NCI-H1436 treated with DMSO at 0.1 percent for 48 hours (cell line): ENCODE measurements at regions not wholly inside any gene's neighbourhood (a gene's known extent, or its start where the extent isn't known, plus 50 kb on each side); places are given as distances from the start of the nearest gene placed in this dataset.
"Not testable (repeated sequence)": the region's sequence is repeated elsewhere in the genome, so short reads cannot be mapped to it uniquely, and the experiment has no call there.

Experiments
- DNase-seq: peaks from one replicate; lab custom pipeline; 2025; lab: John Stamatoyannopoulos, UW

DNA sequence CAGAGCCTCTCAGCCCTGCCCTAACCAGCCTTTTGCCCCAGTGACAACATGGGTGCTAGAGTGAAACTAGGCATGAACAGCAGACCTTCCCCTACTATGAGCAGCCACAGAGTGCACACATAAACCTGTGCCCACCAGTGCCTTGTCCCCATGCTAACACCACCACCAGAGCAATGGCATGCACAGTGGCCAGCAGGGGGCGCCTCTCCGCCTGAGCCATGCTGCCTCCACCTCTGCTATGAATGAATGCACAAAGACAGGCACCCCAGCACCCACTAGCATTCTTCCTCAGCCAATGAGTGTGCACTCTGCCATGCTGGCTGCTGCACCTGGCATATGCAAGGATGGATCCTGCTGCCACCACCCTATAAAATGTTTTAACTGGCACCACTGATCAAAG is 286.9 kb upstream of the FGF16 start:
- no peak for DNase-seq

- no peak for DNase-seq
Observed at GRCh38 chrX:77162777-77163176, 284.4 kb upstream of the FGF16 start.

- no peak for DNase-seq
Observed at GRCh38 chrX:77167993-77168392, 279.2 kb upstream of the FGF16 start.

GRCh38 chrX:77174680-77175519 is 272.3 kb upstream of the FGF16 start:
- no peak for DNase-seq

DNA sequence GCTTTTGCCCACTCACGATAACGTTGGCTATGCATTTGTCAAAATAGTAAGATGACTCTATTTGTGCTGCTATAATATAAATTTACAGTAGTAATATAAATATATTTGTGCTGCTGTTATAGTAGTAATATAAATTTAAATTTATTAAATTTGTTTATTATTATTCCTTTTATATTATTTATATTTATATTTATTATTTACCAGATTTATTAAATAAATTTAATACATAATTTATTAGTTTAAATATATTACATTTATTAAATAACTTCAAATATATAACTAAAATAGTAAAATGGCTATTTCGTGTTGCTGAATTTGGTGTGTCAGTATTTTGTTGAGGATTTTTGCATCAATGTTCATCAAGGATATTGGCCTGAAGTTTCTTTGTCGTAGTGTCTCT is 246.5 kb upstream of the FGF16 start:
- no peak for DNase-seq

- DNase-seq = no peak
Observed at GRCh38 chrX:77223046-77223445, 224.1 kb upstream of the FGF16 start.

- DNase-seq = no peak
Observed at GRCh38 chrX:77264490-77264889, 182.7 kb upstream of the FGF16 start.

GRCh38 chrX:77275392-77275791 is 171.8 kb upstream of the FGF16 start:
- no peak for DNase-seq

DNA sequence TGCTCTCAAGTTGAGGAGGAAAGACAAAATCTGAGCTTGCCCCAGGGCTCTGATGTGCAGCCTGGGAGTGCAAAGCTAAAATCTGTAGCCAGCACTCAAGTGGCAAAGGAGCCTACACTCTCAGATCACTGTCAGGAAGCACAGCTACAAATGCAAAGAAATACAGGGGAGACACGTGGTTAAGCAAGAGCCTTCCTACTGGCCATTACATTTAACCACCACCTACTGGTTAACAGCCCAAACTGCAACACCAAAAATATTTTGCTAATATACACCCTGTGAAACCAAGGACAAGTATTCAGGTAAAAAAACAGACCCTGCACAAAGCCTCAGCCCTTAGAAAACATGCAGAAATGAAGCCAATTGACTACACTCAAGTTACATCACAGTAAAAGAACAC is 170.4 kb upstream of the FGF16 start:
- DNase-seq = no peak

DNA sequence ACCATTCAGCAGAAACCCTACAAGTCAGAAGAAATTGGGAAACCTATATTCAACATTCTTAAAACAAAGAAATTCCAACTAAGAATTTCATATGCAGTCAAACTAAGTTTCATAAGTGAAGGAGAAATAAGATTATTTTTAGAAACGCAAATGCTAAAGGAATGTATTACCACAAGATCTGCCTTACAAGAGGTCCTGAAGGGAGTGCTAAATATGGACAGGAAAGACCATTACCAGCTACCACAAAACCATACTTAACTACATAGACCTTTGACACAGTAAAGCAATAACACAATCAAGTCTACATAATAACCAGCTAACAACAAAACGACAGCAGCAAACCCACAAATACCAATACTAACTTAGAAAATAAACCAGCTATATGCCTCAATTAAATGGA is 169.3 kb upstream of the FGF16 start:
- no peak for DNase-seq

DNA sequence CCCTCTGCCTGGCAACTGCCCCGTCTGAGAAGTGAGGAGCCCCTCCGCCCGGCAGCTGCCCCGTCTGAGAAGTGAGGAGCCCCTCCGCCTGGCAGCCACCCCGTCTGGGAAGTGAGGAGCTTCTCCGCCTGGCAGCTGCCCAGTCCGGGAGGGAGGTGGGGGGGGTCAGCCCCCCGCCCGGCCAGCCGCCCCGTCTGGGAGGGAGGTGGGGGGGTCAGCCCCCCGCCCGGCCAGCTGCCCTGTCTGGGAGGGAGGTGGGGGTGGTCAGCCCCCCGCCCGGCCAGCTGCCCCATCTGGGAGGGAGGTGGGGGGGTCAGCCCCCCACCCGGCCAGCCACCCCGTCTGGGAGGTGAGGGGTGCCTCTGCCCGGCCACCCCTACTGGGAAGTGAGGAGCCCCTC is 167.8 kb upstream of the FGF16 start:
- not testable (repeated sequence) for DNase-seq

GRCh38 chrX:77293331-77293995 is 153.7 kb upstream of the FGF16 start:
- no peak for DNase-seq

DNA sequence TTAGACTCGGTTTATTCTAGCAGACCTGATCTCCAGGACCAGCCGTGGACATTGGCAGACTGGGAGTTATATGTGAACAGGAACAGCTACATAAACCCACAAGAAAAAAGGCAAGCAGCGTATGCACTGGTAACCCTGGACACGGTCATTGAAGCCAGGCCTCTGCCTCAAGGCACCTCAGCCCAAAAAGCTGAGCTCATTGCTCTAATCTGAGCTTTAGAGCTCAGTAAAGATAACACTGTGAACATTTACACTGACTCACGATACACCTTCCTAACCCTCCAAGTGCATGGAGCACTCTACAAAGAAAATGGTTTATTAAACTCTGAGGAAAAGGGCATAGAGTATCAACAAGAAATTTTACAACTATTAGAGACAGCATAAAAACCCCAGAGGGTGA is 148.9 kb upstream of the FGF16 start:
- DNase-seq = no peak

DNA sequence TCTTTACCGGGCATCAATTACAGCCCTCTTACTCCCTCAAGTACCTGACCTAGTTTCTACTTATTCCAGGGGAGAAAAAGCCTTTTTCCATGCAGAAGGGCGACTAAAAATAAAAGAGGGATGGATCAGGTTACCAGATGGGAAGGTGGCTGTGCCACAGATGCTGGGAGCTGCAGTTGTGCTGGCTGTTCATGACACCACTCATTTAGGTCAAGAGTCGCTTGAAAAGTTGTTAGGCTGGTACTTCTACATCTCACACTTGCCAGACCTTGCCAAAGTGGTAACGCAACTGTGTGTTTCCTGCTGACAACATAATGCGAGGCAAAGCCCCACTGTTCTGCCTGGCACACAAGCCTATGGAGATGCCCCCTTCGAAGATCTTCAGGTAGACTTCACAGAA is 148.4 kb upstream of the FGF16 start:
- no peak for DNase-seq

DNA sequence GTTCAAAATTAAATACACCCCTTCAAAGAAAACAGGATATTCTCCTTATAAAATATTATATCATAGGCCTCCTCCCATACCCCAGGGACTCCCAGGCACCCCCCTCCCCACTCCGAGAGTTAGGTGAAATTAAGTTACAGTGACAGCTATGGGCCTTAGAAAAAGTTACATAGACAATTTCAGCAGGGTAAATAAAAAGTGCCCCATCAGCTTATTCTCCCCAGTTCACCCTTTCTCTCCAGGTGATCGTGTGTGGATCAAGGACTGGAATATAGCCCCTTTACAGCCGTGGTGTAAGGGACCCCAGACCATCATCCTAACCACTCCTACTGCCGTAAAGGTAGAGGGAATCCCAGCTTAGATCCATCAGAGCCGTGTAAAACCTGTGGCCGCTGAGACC is 147.6 kb upstream of the FGF16 start:
- no peak for DNase-seq

- no peak for DNase-seq
Observed at GRCh38 chrX:77342004-77342403, 105.2 kb upstream of the FGF16 start.

DNA sequence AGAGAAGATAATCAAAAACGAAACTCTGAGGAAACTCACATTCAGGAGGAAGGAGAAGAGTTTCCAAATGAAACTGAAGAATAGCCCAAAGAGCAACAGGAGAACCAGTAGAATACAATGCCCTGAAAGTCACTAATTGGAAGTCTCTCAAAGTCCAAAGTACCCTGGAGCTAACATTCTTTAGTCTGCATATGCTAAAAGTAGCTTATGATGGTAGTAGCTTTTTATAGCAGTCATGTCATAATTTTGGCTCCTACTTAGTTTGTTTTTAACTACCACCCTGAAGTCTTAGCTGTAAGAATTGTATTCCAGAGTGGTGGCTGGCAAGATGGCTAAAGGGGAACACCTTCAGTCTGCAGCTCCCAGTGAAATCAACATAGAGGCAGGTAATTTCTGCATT is 100.3 kb upstream of the FGF16 start:
- DNase-seq = no peak

DNA sequence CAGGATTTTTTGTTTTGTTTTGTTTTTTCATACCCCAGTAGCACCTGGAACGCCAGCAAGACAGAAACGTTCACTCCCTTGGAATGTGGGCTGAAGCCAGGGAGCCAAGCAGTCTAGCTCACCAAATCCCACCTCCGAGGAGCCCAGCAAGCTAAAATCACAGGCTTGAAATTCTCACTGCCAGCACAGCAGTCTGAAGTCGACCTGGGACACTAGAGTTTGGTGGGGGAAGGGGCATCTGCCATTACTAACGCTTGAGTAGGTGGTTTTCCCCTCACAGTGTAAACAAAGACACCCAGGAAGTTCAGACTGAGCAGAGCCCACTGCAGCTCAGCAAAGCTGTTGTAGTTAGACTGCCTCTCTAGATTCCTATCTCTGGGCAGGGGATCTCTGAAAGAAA is 99.6 kb upstream of the FGF16 start:
- DNase-seq = no peak

GRCh38 chrX:77389891-77390290 is 57.3 kb upstream of the FGF16 start:
- DNase-seq = no peak

- not testable (repeated sequence) for DNase-seq
Observed at GRCh38 chrX:77390365-77390764, 56.8 kb upstream of the FGF16 start.

- DNase-seq = no peak
Observed at GRCh38 chrX:77396781-77397180, 50.4 kb upstream of the FGF16 start.
